ENCODE measurements at regions not wholly inside any gene's neighbourhood (a gene's known extent, or its start where the extent isn't known, plus 50 kb on each side); places are given as distances from the start of the nearest gene placed in this dataset.

DNA sequence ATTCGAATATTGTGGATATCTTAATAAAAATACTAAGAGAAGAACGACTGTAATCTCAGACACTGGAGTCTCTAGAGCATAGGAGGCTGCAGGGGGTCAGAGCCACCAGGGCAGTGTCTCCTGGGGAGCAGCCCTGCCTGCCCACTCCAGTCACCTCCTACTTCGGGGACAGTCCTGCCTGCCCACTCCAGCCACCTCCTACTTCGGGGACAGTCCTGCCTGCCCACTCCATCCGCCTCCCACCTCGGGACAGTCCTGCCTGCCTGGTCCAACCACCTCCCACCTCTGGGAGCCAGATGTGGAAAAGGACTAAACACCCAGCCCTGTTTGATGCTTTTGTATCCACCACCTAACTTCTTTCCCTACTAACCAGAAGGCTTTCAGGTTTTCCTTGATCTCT lies 350.1 kb upstream of the SMIM21 start:
- BruUV-seq (replicated peaks): no TSS peak
- no peaks in the 10 kb centered on the region for H3K4me1 ChIP-seq (ENCODE audit: insufficient read depth, low read length, poor library complexity, severe bottlenecking)
- no peak overlapping the region for H3K4me2 ChIP-seq (ENCODE audit: low read length)
- H3K9me2 ChIP-seq (ENCODE audit: insufficient read depth, low read length): no peaks in the 10 kb centered on the region
- no peaks in the 10 kb centered on the region for H3K9me3 ChIP-seq (ENCODE audit: low read length)
- no peak overlapping the region for H3K4me3 ChIP-seq (ENCODE audit: low read depth, low read length, poor library complexity, severe bottlenecking)
- ChIA-PET CTCF (ENCODE audit: unreplicated experiment) (no interaction called here), POLR2A (no interaction called here)
- H2AFZ ChIP-seq (ENCODE audit: low read length): no peak overlapping the region
- TF ChIP-seq, protein P1, sequence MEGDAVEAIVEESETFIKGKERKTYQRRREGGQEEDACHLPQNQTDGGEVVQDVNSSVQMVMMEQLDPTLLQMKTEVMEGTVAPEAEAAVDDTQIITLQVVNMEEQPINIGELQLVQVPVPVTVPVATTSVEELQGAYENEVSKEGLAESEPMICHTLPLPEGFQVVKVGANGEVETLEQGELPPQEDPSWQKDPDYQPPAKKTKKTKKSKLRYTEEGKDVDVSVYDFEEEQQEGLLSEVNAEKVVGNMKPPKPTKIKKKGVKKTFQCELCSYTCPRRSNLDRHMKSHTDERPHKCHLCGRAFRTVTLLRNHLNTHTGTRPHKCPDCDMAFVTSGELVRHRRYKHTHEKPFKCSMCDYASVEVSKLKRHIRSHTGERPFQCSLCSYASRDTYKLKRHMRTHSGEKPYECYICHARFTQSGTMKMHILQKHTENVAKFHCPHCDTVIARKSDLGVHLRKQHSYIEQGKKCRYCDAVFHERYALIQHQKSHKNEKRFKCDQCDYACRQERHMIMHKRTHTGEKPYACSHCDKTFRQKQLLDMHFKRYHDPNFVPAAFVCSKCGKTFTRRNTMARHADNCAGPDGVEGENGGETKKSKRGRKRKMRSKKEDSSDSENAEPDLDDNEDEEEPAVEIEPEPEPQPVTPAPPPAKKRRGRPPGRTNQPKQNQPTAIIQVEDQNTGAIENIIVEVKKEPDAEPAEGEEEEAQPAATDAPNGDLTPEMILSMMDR (conservative IDR thresholded peaks at IDR 0.05; ENCODE audit: low read length): no peak
- no peak for TF ChIP-seq EZH2phosphoT487 (IDR thresholded peaks at IDR 0.05; ENCODE audit: borderline replicate concordance, low read depth, low read length)
- no peaks in the 10 kb centered on the region for H3K79me2 ChIP-seq (ENCODE audit: insufficient read depth, low read depth, low read length)
- H4K20me1 ChIP-seq (ENCODE audit: insufficient read depth, low read length): no peaks in the 10 kb centered on the region
- no peak for DNase-seq (ENCODE audit: low spot score)
- intact Hi-C loops (cut with micrococcal nuclease; ENCODE audit: unreplicated experiment): no loop called here
- H3K36me3 ChIP-seq (ENCODE audit: insufficient read depth, low read length): no peaks in the 10 kb centered on the region
- no peak overlapping the region for H3K27ac ChIP-seq (ENCODE audit: low read depth, low read length, poor library complexity, severe bottlenecking)

DNA sequence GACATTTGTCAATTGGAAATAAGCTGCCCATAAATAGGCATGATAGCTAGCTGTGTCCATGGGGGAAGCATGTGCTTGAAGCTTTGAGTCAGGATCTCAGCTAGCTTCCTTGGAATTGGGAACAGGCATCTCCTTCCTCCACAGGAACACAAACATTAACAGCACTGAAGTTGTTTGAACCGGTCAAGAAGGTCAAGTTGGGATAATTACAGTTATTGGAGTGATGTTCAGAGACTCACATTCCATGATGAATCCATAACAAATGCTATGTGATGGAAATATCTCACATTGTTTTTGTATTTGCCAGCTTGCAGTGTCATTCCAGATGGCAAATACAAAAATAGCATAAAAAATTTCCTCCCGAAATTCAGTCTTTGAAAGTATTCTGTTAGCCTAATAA lies 347.6 kb upstream of the SMIM21 start:
- Histone ChIP-seq H3K4me3 (ENCODE audit: low read depth, low read length, poor library complexity, severe bottlenecking) (no peak overlapping the region), H3K4me1 (ENCODE audit: insufficient read depth, low read length, poor library complexity, severe bottlenecking) (no peaks in the 10 kb centered on the region), H3K9me2 (ENCODE audit: insufficient read depth, low read length) (no peaks in the 10 kb centered on the region), H2AFZ (ENCODE audit: low read length) (no peak overlapping the region), H3K79me2 (ENCODE audit: insufficient read depth, low read depth, low read length) (no peaks in the 10 kb centered on the region), H3K4me2 (ENCODE audit: low read length) (no peak overlapping the region), H3K27ac (ENCODE audit: low read depth, low read length, poor library complexity, severe bottlenecking) (no peak overlapping the region), H4K20me1 (ENCODE audit: insufficient read depth, low read length) (no peaks in the 10 kb centered on the region), H3K9me3 (ENCODE audit: low read length) (no peaks in the 10 kb centered on the region), H3K36me3 (ENCODE audit: insufficient read depth, low read length) (no peaks in the 10 kb centered on the region)
- ChIA-PET POLR2A (no interaction called here), CTCF (ENCODE audit: unreplicated experiment) (no interaction called here)
- TF ChIP-seq EZH2phosphoT487 (IDR thresholded peaks at IDR 0.05; ENCODE audit: borderline replicate concordance, low read depth, low read length): no peak
- TF ChIP-seq, protein P1 (conservative IDR thresholded peaks at IDR 0.05; ENCODE audit: low read length): no peak
- BruUV-seq (replicated peaks): no TSS peak
- no peak for DNase-seq (ENCODE audit: low spot score)
- intact Hi-C loops (cut with micrococcal nuclease; ENCODE audit: unreplicated experiment): no loop called here

DNA sequence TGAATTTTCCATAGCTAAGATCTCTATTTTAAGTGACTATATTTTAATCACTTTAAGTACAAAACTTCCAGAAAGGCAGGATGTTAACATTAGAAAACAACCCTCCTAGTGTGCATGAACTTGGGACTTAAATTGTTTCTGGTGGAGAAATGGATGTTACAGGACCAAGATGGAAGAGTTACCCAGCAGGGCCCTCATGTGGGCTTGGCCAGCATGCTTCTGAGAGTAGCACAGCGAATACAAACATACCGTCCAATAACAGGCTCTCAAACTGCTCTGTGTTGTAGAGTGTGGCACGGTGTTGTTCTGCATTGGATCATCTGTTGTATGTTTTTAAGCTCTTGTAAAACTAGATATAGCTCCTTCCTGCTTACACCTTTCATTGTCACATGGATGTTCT lies 346.1 kb upstream of the SMIM21 start:
- no peak overlapping the region for H2AFZ ChIP-seq (ENCODE audit: low read length)
- H3K4me2 ChIP-seq (ENCODE audit: low read length): no peak overlapping the region
- H4K20me1 ChIP-seq (ENCODE audit: insufficient read depth, low read length): no peaks in the 10 kb centered on the region
- BruUV-seq (replicated peaks): no TSS peak
- no peak for TF ChIP-seq EZH2phosphoT487 (IDR thresholded peaks at IDR 0.05; ENCODE audit: borderline replicate concordance, low read depth, low read length)
- TF ChIP-seq, protein P1 (conservative IDR thresholded peaks at IDR 0.05; ENCODE audit: low read length): no peak
- H3K9me3 ChIP-seq (ENCODE audit: low read length): no peaks in the 10 kb centered on the region
- no peaks in the 10 kb centered on the region for H3K79me2 ChIP-seq (ENCODE audit: insufficient read depth, low read depth, low read length)
- intact Hi-C loops (cut with micrococcal nuclease; ENCODE audit: unreplicated experiment): no loop called here
- H3K9me2 ChIP-seq (ENCODE audit: insufficient read depth, low read length): no peaks in the 10 kb centered on the region
- ChIA-PET POLR2A (no interaction called here), CTCF (ENCODE audit: unreplicated experiment) (no interaction called here)
- H3K27ac ChIP-seq (ENCODE audit: low read depth, low read length, poor library complexity, severe bottlenecking): no peak overlapping the region
- no peaks in the 10 kb centered on the region for H3K4me1 ChIP-seq (ENCODE audit: insufficient read depth, low read length, poor library complexity, severe bottlenecking)
- no peak overlapping the region for H3K4me3 ChIP-seq (ENCODE audit: low read depth, low read length, poor library complexity, severe bottlenecking)
- no peaks in the 10 kb centered on the region for H3K36me3 ChIP-seq (ENCODE audit: insufficient read depth, low read length)
- DNase-seq (ENCODE audit: low spot score): no peak
